Neural progenitor cell (in vitro differentiated cells): ENCODE measurements at regions not wholly inside any gene's neighbourhood (a gene's known extent, or its start where the extent isn't known, plus 50 kb on each side); places are given as distances from the start of the nearest gene placed in this dataset.

Experiments used
- DNase-seq: peaks from one replicate; pipeline ENCODE4 v3.0.0-alpha.2; 2016; ENCODE audit warnings: low spot score
- H2AFZ ChIP-seq: fragments of 200-600 bp; sonication (generic); replicated peaks from 2 replicates; pipeline ENCODE4 v1.6.1; 2016; ENCODE audit warnings: antibody characterized with exemption
- H3F3A ChIP-seq: fragments of 200-600 bp; sonication (generic); 2 replicates; pipeline ENCODE4 v1.6.1; 2016; ENCODE audit warnings: antibody characterized with exemption, low read depth
- H3K27ac ChIP-seq: fragments of 200-600 bp; sonication (generic); 2 replicates; pipeline ENCODE4 v1.5.1; 2016; ENCODE audit warnings: mild to moderate bottlenecking
- H3K27me3 ChIP-seq: fragments of 200-600 bp; sonication (generic); 2 replicates; pipeline ENCODE4 v1.6.1; 2016; ENCODE audit warnings: mild to moderate bottlenecking, moderate library complexity
- H3K36me3 ChIP-seq: fragments of 200-600 bp; sonication (generic); 2 replicates; pipeline ENCODE4 v1.5.1; 2016
- H3K4me1 ChIP-seq: fragments of 200-600 bp; sonication (generic); 2 replicates; pipeline ENCODE4 v1.6.1; 2016; ENCODE audit warnings: mixed run types
- H3K4me2 ChIP-seq: fragments of 200-600 bp; sonication (generic); 2 replicates; pipeline ENCODE4 v1.6.1; 2016
- H3K4me3 ChIP-seq: fragments of 200-600 bp; sonication (generic); 2 replicates; pipeline ENCODE4 v1.5.1; 2016
- H3K79me2 ChIP-seq: fragments of 200-600 bp; sonication (generic); 2 replicates; pipeline ENCODE4 v1.6.1; 2016; ENCODE audit warnings: low read depth
- H3K9ac ChIP-seq: fragments of 200-600 bp; sonication (generic); 2 replicates; pipeline ENCODE4 v1.6.1; 2016
- H3K9me3 ChIP-seq: fragments of 200-600 bp; sonication (generic); 2 replicates; pipeline ENCODE4 v1.5.1; 2016; ENCODE audit warnings: low read depth
- H4K20me1 ChIP-seq: fragments of 200-600 bp; sonication (generic); 2 replicates; pipeline ENCODE4 v1.6.1; 2016; ENCODE audit warnings: low read depth
- H3K27ac Mint-ChIP-seq: 3 replicates; pipeline ENCODE4 v1.8.0; 2021; ENCODE audit warnings: mixed read lengths
- H3K27me3 Mint-ChIP-seq: 2 replicates; pipeline ENCODE4 v1.8.0; 2022; ENCODE audit warnings: low read depth, mild to moderate bottlenecking, inconsistent platforms, moderate library complexity, mixed read lengths; ENCODE audit not compliant: insufficient read depth
- H3K36me3 Mint-ChIP-seq: 3 replicates; pipeline ENCODE4 v1.8.0; 2021; ENCODE audit warnings: mixed read lengths
- H3K4me1 Mint-ChIP-seq: 3 replicates; pipeline ENCODE4 v1.8.0; 2021; ENCODE audit warnings: mixed read lengths
- H3K4me3 Mint-ChIP-seq: 3 replicates; pipeline ENCODE4 v1.8.0; 2021; ENCODE audit warnings: mild to moderate bottlenecking, moderate library complexity, mixed read lengths
- H3K9me3 Mint-ChIP-seq: 3 replicates; pipeline ENCODE4 v1.8.0; 2020; ENCODE audit warnings: mixed read lengths
- CTCF ChIP-seq: fragments of 200-600 bp; sonication (generic); IDR thresholded peaks from 2 replicates; pipeline ENCODE4 v1.5.1; 2017; ENCODE audit warnings: antibody characterized with exemption, mild to moderate bottlenecking
- EZH2 ChIP-seq: fragments of 200-600 bp; sonication (generic); IDR thresholded peaks from 2 replicates; pipeline ENCODE4 v1.6.1; 2017; ENCODE audit warnings: antibody characterized with exemption, mild to moderate bottlenecking, moderate library complexity
- EZH2phosphoT487 ChIP-seq: fragments of 200-600 bp; sonication (generic); IDR thresholded peaks from 2 replicates; pipeline ENCODE4 v1.6.1; 2017; ENCODE audit warnings: antibody characterized with exemption

- no peak overlapping the region for H3K9ac ChIP-seq
- H3K4me3 ChIP-seq = no peak overlapping the region
- H3K4me3 Mint-ChIP-seq = no peak overlapping the region
- H2AFZ ChIP-seq = no peak overlapping the region
- no peaks in the 10 kb centered on the region for H4K20me1 ChIP-seq
- no peaks in the 10 kb centered on the region for H3K27me3 ChIP-seq
- H3K9me3 Mint-ChIP-seq = no peaks in the 10 kb centered on the region
- no peaks in the 10 kb centered on the region for H3K36me3 Mint-ChIP-seq
- no peak overlapping the region for H3K4me2 ChIP-seq
- DNase-seq = no peak
- H3K4me1 ChIP-seq = no peaks in the 10 kb centered on the region
- H3K9me3 ChIP-seq = no peaks in the 10 kb centered on the region
- no peaks in the 10 kb centered on the region for H3F3A ChIP-seq
- no peaks in the 10 kb centered on the region for H3K36me3 ChIP-seq
- H3K27ac Mint-ChIP-seq = no peak overlapping the region
- H3K27ac ChIP-seq = no peak overlapping the region
- H3K27me3 Mint-ChIP-seq = no peaks in the 10 kb centered on the region
- H3K79me2 ChIP-seq = no peaks in the 10 kb centered on the region
- no peaks in the 10 kb centered on the region for H3K4me1 Mint-ChIP-seq
- TF ChIP-seq EZH2 (no peak), CTCF (no peak), EZH2phosphoT487 (no peak)
These were observed 172.7 kb downstream of the GABRG1 start for GRCh38 chr4:45951153-45951552.

- no peaks in the 10 kb centered on the region for H3K36me3 ChIP-seq
- Mint-ChIP-seq H3K4me3 (no peak overlapping the region), H3K27ac (no peak overlapping the region), H3K36me3 (no peaks in the 10 kb centered on the region), H3K9me3 (no peaks in the 10 kb centered on the region), H3K27me3 (no peaks in the 10 kb centered on the region), H3K4me1 (no peaks in the 10 kb centered on the region)
- H3K4me1 ChIP-seq = no peaks in the 10 kb centered on the region
- H3K9ac ChIP-seq = no peak overlapping the region
- H3K79me2 ChIP-seq = no peaks in the 10 kb centered on the region
- H3K4me2 ChIP-seq = no peak overlapping the region
- H3K4me3 ChIP-seq = no peak overlapping the region
- H3K27ac ChIP-seq = no peak overlapping the region
- no peaks in the 10 kb centered on the region for H3F3A ChIP-seq
- no peak overlapping the region for H2AFZ ChIP-seq
- no peaks in the 10 kb centered on the region for H3K9me3 ChIP-seq
- H4K20me1 ChIP-seq = no peaks in the 10 kb centered on the region
- no peak for DNase-seq
- no peak for TF ChIP-seq EZH2phosphoT487
- no peak for TF ChIP-seq EZH2
- TF ChIP-seq CTCF = no peak
- no peaks in the 10 kb centered on the region for H3K27me3 ChIP-seq
These were observed 177.2 kb downstream of the GABRG1 start for GRCh38 chr4:45946699-45947098.

- H3K4me2 ChIP-seq = no peak overlapping the region
- H3K9me3 ChIP-seq = no peaks in the 10 kb centered on the region
- Mint-ChIP-seq H3K27me3 (no peaks in the 10 kb centered on the region), H3K4me3 (no peak overlapping the region), H3K36me3 (no peaks in the 10 kb centered on the region), H3K4me1 (no peaks in the 10 kb centered on the region), H3K27ac (no peak overlapping the region), H3K9me3 (no peaks in the 10 kb centered on the region)
- H4K20me1 ChIP-seq = no peaks in the 10 kb centered on the region
- H3F3A ChIP-seq = no peaks in the 10 kb centered on the region
- DNase-seq = no peak
- no peak overlapping the region for H3K27ac ChIP-seq
- no peaks in the 10 kb centered on the region for H3K4me1 ChIP-seq
- TF ChIP-seq EZH2phosphoT487 (no peak), CTCF (no peak), EZH2 (no peak)
- no peaks in the 10 kb centered on the region for H3K79me2 ChIP-seq
- H3K4me3 ChIP-seq = no peak overlapping the region
- H2AFZ ChIP-seq = no peak overlapping the region
- H3K36me3 ChIP-seq = no peaks in the 10 kb centered on the region
- H3K27me3 ChIP-seq = no peaks in the 10 kb centered on the region
- no peak overlapping the region for H3K9ac ChIP-seq
These were observed 179.9 kb downstream of the GABRG1 start for GRCh38 chr4:45944000-45944399.

- no peak overlapping the region for H3K4me3 Mint-ChIP-seq
- no peak overlapping the region for H3K27ac Mint-ChIP-seq
- no peak overlapping the region for H3K4me3 ChIP-seq
- H3K4me1 ChIP-seq = no peaks in the 10 kb centered on the region
- no peak for DNase-seq
- H3K79me2 ChIP-seq = no peaks in the 10 kb centered on the region
- H3K9me3 Mint-ChIP-seq = no peaks in the 10 kb centered on the region
- no peak overlapping the region for H2AFZ ChIP-seq
- TF ChIP-seq CTCF (no peak), EZH2phosphoT487 (no peak), EZH2 (no peak)
- no peak overlapping the region for H3K9ac ChIP-seq
- no peaks in the 10 kb centered on the region for H3K27me3 ChIP-seq
- H4K20me1 ChIP-seq = no peaks in the 10 kb centered on the region
- H3K27me3 Mint-ChIP-seq = no peaks in the 10 kb centered on the region
- H3K27ac ChIP-seq = no peak overlapping the region
- no peaks in the 10 kb centered on the region for H3F3A ChIP-seq
- no peaks in the 10 kb centered on the region for H3K9me3 ChIP-seq
- H3K4me2 ChIP-seq = no peak overlapping the region
- no peaks in the 10 kb centered on the region for H3K36me3 Mint-ChIP-seq
- no peaks in the 10 kb centered on the region for H3K4me1 Mint-ChIP-seq
- no peaks in the 10 kb centered on the region for H3K36me3 ChIP-seq
These were observed 184.8 kb downstream of the GABRG1 start for GRCh38 chr4:45939056-45939455.
